H1 (cell line): ENCODE measurements at regions not wholly inside any gene's neighbourhood (a gene's known extent, or its start where the extent isn't known, plus 50 kb on each side); places are given as distances from the start of the nearest gene placed in this dataset.

Source experiments
- CEBPB ChIP-seq: IDR thresholded peaks from 2 replicates; pipeline ENCODE4 v1.6.1; 2012; ENCODE audit warnings: low read depth, low read length
- CHD2 ChIP-seq: IDR thresholded peaks from 2 replicates; pipeline ENCODE4 v1.6.1; 2012; ENCODE audit warnings: low read length, improper control_type of control experiment
- CTCF ChIP-seq, 3 experiments: IDR thresholded peaks; 1 replicate in 2 of 3; 2 replicates in 1 of 3; pipeline versions ENCODE4 v1.5.1 to v1.6.1; 2011; ENCODE audit warnings: low read length in 3 of 3, mild to moderate bottlenecking in 3 of 3, inconsistent platforms in 2 of 3, low read depth in 1 of 3, moderate library complexity in 1 of 3; ENCODE audit not compliant: insufficient read depth in 1 of 3; ENCODE audit errors: control extremely low read depth in 1 of 3
- SIN3A ChIP-seq, 2 experiments: IDR thresholded peaks in 1 of 2; conservative IDR thresholded peaks in 1 of 2; 2 replicates each; pipeline ENCODE4 v1.6.1; 2011 to 2012; ENCODE audit warnings: low read length in 2 of 2, improper control_type of control experiment in 1 of 2, low read depth in 1 of 2, mild to moderate bottlenecking in 1 of 2

DNA sequence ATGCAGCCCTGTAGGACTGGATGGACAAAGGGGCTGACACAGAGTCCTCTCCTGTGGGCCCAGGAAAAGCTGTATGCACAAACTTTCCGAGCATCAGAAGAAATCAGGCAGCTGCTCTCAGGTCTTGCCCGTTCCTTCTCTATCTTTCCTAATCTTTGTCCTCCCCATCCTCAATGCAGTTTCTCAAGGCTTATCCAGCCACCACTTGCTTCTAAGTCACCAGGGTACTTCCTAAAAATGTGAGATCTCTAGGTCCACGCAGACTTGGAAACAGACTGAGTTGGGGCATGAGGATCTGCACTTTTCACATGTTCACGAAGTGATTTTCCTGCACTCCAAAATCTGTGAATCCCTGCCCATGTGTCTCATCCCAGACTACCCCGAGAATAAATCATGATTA is 394.5 kb upstream of the SLC35B3 start:
- TF ChIP-seq SIN3A (conservative IDR thresholded peaks at IDR 0.05 in 1 of 2, IDR thresholded peaks at IDR 0.05 in 1 of 2; ENCODE audit: low read depth in 1 of 2, low read length in 2 of 2) (no peak), CEBPB (no peak), CHD2 (no peak), CTCF (IDR thresholded peaks at IDR 0.05; ENCODE audit: control extremely low read depth in 1 of 3, insufficient read depth in 1 of 3, low read depth in 1 of 3, low read length in 3 of 3) (no peak)
